ENCODE measurements at regions not wholly inside any gene's neighbourhood (a gene's known extent, or its start where the extent isn't known, plus 50 kb on each side); places are given as distances from the start of the nearest gene placed in this dataset.

DNA sequence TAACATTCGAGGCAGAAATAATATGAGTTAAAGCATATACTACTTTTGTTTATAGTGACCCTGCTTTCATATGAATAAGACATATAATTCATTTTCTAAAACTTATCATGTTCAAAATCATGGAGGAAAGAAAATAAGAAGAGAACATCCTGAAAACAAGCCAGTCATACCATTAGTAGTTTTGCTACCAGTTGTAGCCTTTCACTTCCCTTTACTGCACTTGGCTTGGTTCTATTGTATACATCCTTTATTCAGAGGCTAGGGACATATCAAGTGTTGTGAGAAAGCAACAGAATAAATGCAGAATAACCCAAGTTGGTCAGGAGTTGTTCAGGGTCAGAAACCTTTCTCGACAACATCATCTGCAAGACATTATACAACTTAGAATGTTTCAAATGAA lies 598.7 kb downstream of the SOX5 start:
- H3K27ac ChIP-seq, result no peak overlapping the region
- TF ChIP-seq, protein P1, sequence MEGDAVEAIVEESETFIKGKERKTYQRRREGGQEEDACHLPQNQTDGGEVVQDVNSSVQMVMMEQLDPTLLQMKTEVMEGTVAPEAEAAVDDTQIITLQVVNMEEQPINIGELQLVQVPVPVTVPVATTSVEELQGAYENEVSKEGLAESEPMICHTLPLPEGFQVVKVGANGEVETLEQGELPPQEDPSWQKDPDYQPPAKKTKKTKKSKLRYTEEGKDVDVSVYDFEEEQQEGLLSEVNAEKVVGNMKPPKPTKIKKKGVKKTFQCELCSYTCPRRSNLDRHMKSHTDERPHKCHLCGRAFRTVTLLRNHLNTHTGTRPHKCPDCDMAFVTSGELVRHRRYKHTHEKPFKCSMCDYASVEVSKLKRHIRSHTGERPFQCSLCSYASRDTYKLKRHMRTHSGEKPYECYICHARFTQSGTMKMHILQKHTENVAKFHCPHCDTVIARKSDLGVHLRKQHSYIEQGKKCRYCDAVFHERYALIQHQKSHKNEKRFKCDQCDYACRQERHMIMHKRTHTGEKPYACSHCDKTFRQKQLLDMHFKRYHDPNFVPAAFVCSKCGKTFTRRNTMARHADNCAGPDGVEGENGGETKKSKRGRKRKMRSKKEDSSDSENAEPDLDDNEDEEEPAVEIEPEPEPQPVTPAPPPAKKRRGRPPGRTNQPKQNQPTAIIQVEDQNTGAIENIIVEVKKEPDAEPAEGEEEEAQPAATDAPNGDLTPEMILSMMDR (conservative IDR thresholded peaks at IDR 0.05), result no peak

- H3K27ac ChIP-seq, result no peak overlapping the region
- TF ChIP-seq, protein P1 (conservative IDR thresholded peaks at IDR 0.05), result no peak
Observed at GRCh38 chr12:23352670-23353069, 596.8 kb downstream of the SOX5 start.

GRCh38 chr12:23354800-23355199 lies 594.7 kb downstream of the SOX5 start:
- H3K27ac ChIP-seq, result no peak overlapping the region
- TF ChIP-seq, protein P1 (conservative IDR thresholded peaks at IDR 0.05), result no peak

DNA sequence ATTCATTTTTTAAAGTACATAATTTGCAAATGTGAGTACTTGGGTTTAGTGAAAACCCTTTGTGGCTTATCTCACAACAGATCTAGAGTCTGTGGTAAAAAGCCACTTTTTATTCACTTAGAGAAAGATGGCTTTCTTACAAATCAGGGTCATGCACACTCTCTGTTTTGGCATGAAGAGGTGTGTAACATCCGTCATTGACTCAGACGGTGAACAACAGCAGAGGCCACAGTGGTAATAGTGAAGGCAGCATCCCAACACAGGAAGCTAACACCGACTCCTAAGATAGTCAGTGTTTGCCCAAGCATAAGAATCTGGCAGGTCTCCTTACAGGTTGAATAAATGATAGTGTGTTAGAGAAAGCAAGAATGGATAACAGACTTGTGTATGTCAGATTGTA lies 593.0 kb downstream of the SOX5 start:
- no peak overlapping the region for H3K27ac ChIP-seq
- TF ChIP-seq, protein P1 (conservative IDR thresholded peaks at IDR 0.05), result no peak

- no peak overlapping the region for H3K27ac ChIP-seq
- TF ChIP-seq, protein P1 (conservative IDR thresholded peaks at IDR 0.05), result no peak
Observed at GRCh38 chr12:23356927-23357708, 592.4 kb downstream of the SOX5 start.

GRCh38 chr12:23359975-23360701 lies 589.3 kb downstream of the SOX5 start:
- TF ChIP-seq, protein P1 (conservative IDR thresholded peaks at IDR 0.05), result no peak
- no peak overlapping the region for H3K27ac ChIP-seq

DNA sequence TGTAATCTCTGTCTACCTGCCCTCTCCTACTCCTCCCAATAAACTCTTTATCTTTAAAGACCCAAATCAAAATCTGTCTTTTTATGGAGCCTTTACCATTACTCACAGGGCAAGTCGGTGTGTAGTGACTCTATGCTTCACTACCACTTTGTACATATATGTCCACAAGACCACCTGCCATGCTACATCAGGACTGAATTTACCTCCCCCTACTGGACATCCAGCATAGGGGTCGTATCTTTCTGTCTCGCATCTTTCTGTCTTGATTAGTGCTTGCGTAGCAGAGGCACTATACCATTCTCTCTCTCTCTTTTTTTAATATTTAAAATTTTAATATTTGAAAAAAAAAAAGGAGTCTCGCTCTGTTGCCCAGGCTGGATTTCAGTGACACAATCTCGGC lies 587.5 kb downstream of the SOX5 start:
- no peak overlapping the region for H3K27ac ChIP-seq
- TF ChIP-seq, protein P1 (conservative IDR thresholded peaks at IDR 0.05), result 0 out of 2 replicates have a peak, but pooled peaks have one; percentile 8

Data from VCaP (cell line).